Osteoblast (primary cell): ENCODE measurements at regions not wholly inside any gene's neighbourhood (a gene's known extent, or its start where the extent isn't known, plus 50 kb on each side); places are given as distances from the start of the nearest gene placed in this dataset.
"Not testable (repeated sequence)": the region's sequence is repeated elsewhere in the genome, so short reads cannot be mapped to it uniquely, and the experiment has no call there.

Source experiments
- DNase-seq: peaks from one replicate; pipeline ENCODE4 v3.0.0; 2011; ENCODE audit warnings: low spot score, mixed read lengths; ENCODE audit not compliant: insufficient read length; ENCODE audit errors: missing footprints
- H2AFZ ChIP-seq: 2 replicates; pipeline ENCODE4 v1.6.0; 2011; ENCODE audit warnings: mild to moderate bottlenecking, low read length
- H3K27ac ChIP-seq: 2 replicates; pipeline ENCODE4 v1.5.1; 2011; ENCODE audit warnings: mild to moderate bottlenecking, low read depth, low read length, moderate library complexity
- H3K27me3 ChIP-seq: 2 replicates; pipeline ENCODE4 v1.6.0; 2012; ENCODE audit warnings: mild to moderate bottlenecking, control low read depth, inconsistent platforms, low read length, moderate library complexity; ENCODE audit not compliant: insufficient read depth
- H3K36me3 ChIP-seq: 2 replicates; pipeline ENCODE4 v1.5.1; 2011; ENCODE audit warnings: mild to moderate bottlenecking, low read length, control low read depth, moderate library complexity; ENCODE audit not compliant: insufficient read depth
- H3K4me1 ChIP-seq: 2 replicates; pipeline ENCODE4 v1.5.1; 2011; ENCODE audit warnings: mild to moderate bottlenecking, low read length, control low read depth, moderate library complexity; ENCODE audit not compliant: insufficient read depth
- H3K4me2 ChIP-seq: 2 replicates; pipeline ENCODE4 v1.6.0; 2011; ENCODE audit warnings: mild to moderate bottlenecking, low read length; ENCODE audit not compliant: insufficient read depth
- H3K4me3 ChIP-seq: fragments of 200-600 bp; sonication (generic); 3 replicates; pipeline ENCODE4 v1.5.1; 2012; ENCODE audit warnings: mild to moderate bottlenecking, low read length, inconsistent platforms; ENCODE audit not compliant: insufficient read depth
- H3K79me2 ChIP-seq: 2 replicates; pipeline ENCODE4 v1.6.0; 2012; ENCODE audit warnings: mild to moderate bottlenecking, low read length, control low read depth, inconsistent platforms; ENCODE audit not compliant: insufficient read depth
- H3K9me3 ChIP-seq: 2 replicates; pipeline ENCODE4 v1.5.1; 2011; ENCODE audit warnings: low read depth, low read length, control low read depth
- H4K20me1 ChIP-seq: 2 replicates; pipeline ENCODE4 v1.6.0; 2012; ENCODE audit warnings: mild to moderate bottlenecking, low read length, control low read depth; ENCODE audit not compliant: insufficient read depth
- CTCF ChIP-seq: IDR thresholded peaks from 2 replicates; pipeline ENCODE4 v1.5.1; 2011; ENCODE audit warnings: mild to moderate bottlenecking, low read depth, low read length, moderate library complexity; ENCODE audit errors: extremely low read depth

GRCh38 chr19:23571175-23571574 lies 115.8 kb downstream of the ZNF675 start:
- Histone ChIP-seq H3K4me1 (no peaks in the 10 kb centered on the region), H3K9me3 (peaks cover 4% of the 10 kb centered on the region), H4K20me1 (no peaks in the 10 kb centered on the region), H3K27ac (no peak overlapping the region), H3K27me3 (no peaks in the 10 kb centered on the region), H3K79me2 (no peaks in the 10 kb centered on the region), H3K4me2 (no peak overlapping the region), H3K36me3 (no peaks in the 10 kb centered on the region), H3K4me3 (no peak overlapping the region), H2AFZ (no peak overlapping the region)
- DNase-seq = no peak
- no peak for TF ChIP-seq CTCF

- H3K4me1 ChIP-seq, H3K9me3 ChIP-seq, H4K20me1 ChIP-seq, H3K27ac ChIP-seq, H3K27me3 ChIP-seq, H3K36me3 ChIP-seq, H3K4me2 ChIP-seq, H2AFZ ChIP-seq, DNase-seq, H3K79me2 ChIP-seq, H3K4me3 ChIP-seq: not testable (repeated sequence)
These were observed 118.9 kb downstream of the ZNF675 start for GRCh38 chr19:23568116-23568515.

GRCh38 chr19:23565256-23565655 lies 121.8 kb downstream of the ZNF675 start:
- Histone ChIP-seq H3K27me3 (no peaks in the 10 kb centered on the region), H3K27ac (no peak overlapping the region), H3K4me2 (no peak overlapping the region), H3K36me3 (no peaks in the 10 kb centered on the region), H3K79me2 (no peaks in the 10 kb centered on the region), H4K20me1 (no peaks in the 10 kb centered on the region), H3K9me3 (peaks cover 6% of the 10 kb centered on the region), H2AFZ (no peak overlapping the region), H3K4me1 (no peaks in the 10 kb centered on the region), H3K4me3 (no peak overlapping the region)
- DNase-seq = no peak
- no peak for TF ChIP-seq CTCF

GRCh38 chr19:23563326-23563725 lies 123.7 kb downstream of the ZNF675 start:
- H3K4me2 ChIP-seq = no peak overlapping the region
- no peak overlapping the region for H2AFZ ChIP-seq
- H3K9me3 ChIP-seq = peaks cover 9% of the 10 kb centered on the region
- no peak overlapping the region for H3K27ac ChIP-seq
- no peaks in the 10 kb centered on the region for H3K4me1 ChIP-seq
- no peaks in the 10 kb centered on the region for H3K27me3 ChIP-seq
- TF ChIP-seq CTCF = no peak
- no peak overlapping the region for H3K4me3 ChIP-seq
- no peaks in the 10 kb centered on the region for H3K36me3 ChIP-seq
- DNase-seq = no peak
- no peaks in the 10 kb centered on the region for H3K79me2 ChIP-seq
- H4K20me1 ChIP-seq = no peaks in the 10 kb centered on the region

- Histone ChIP-seq H3K4me2 (no peak overlapping the region), H2AFZ (no peak overlapping the region), H3K4me1 (no peaks in the 10 kb centered on the region), H3K4me3 (no peak overlapping the region), H3K27ac (no peak overlapping the region), H3K27me3 (no peaks in the 10 kb centered on the region), H3K36me3 (no peaks in the 10 kb centered on the region), H3K79me2 (no peaks in the 10 kb centered on the region), H3K9me3 (peaks cover 9% of the 10 kb centered on the region), H4K20me1 (no peaks in the 10 kb centered on the region)
- TF ChIP-seq CTCF = no peak
- DNase-seq = no peak
These were observed 125.7 kb downstream of the ZNF675 start for GRCh38 chr19:23561341-23561740.
